RWPE2 (cell line): ENCODE measurements at regions not wholly inside any gene's neighbourhood (a gene's known extent, or its start where the extent isn't known, plus 50 kb on each side); places are given as distances from the start of the nearest gene placed in this dataset.
A peak's percentile ranks its signal among the peaks of the same experiment; 100 is the strongest.
"Not testable (repeated sequence)": the region's sequence is repeated elsewhere in the genome, so short reads cannot be mapped to it uniquely, and the experiment has no call there.

Source experiments
- ATAC-seq: fragments of 200-7000 bp; cut with Tn5 transposase; 3 replicates; pipeline ENCODE4 v1.9.1; 2021; ENCODE audit warnings: low read depth
- DNase-seq: peaks from one replicate; pipeline ENCODE4 v3.0.0-alpha.2; 2020; ENCODE audit warnings: low spot score
- H3K27ac ChIP-seq: fragments of 450-650 bp; 2 replicates; pipeline ENCODE4 v1.5.1; 2017; ENCODE audit warnings: mild to moderate bottlenecking; ENCODE audit not compliant: poor library complexity, severe bottlenecking
- H3K27me3 ChIP-seq: fragments of 250-450 bp; sonication (Bioruptor Pico); 2 replicates; pipeline ENCODE4 v1.5.1; 2021; ENCODE audit warnings: mild to moderate bottlenecking, moderate library complexity; ENCODE audit not compliant: insufficient read depth, poor library complexity, severe bottlenecking
- H3K36me3 ChIP-seq: fragments of 250-450 bp; sonication (Bioruptor Pico); 2 replicates; pipeline ENCODE4 v1.5.1; 2020; ENCODE audit warnings: low read depth, mild to moderate bottlenecking, moderate library complexity
- H3K4me1 ChIP-seq: fragments of 250-450 bp; sonication (Bioruptor Pico); 2 replicates; pipeline ENCODE4 v1.5.1; 2021; ENCODE audit warnings: mild to moderate bottlenecking, moderate library complexity; ENCODE audit not compliant: insufficient read depth, poor library complexity, severe bottlenecking
- H3K4me3 ChIP-seq: fragments of 250-450 bp; sonication (Bioruptor Pico); 2 replicates; pipeline ENCODE4 v1.5.1; 2021; ENCODE audit warnings: mild to moderate bottlenecking, moderate library complexity; ENCODE audit not compliant: severe bottlenecking
- H3K9me3 ChIP-seq: fragments of 250-450 bp; sonication (Bioruptor Pico); 2 replicates; pipeline ENCODE4 v1.5.1; 2021; ENCODE audit warnings: mild to moderate bottlenecking, moderate library complexity; ENCODE audit not compliant: severe bottlenecking
- CTCF ChIP-seq: fragments of 450-650 bp; IDR thresholded peaks from one replicate; pipeline ENCODE4 v1.5.1; 2017; ENCODE audit warnings: mild to moderate bottlenecking, moderate library complexity; ENCODE audit not compliant: poor library complexity, severe bottlenecking

DNA sequence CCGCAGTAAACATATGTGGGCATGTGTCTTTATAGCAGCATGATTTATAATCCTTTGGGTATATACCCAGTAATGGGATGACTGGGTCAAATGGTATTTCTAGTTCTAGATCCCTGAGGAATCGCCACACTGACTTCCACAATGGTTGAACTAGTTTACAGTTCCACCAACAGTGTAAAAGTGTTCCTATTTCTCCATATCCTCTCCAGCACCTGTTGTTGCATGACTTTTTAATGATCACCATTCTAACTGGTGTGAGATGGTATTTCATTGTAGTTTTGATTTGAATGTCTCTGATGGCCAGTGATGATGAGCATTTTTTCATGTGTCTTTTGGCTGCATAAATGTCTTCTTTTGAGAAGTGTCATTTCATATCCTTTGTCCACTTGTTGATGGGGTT, 238.6 kb upstream of the ZNF337 start:
- not testable (repeated sequence) for H3K27me3 ChIP-seq, H3K4me1 ChIP-seq, H3K27ac ChIP-seq, H3K9me3 ChIP-seq, DNase-seq, H3K4me3 ChIP-seq, ATAC-seq, H3K36me3 ChIP-seq

- not testable (repeated sequence) for DNase-seq, ATAC-seq
These were observed 236.2 kb upstream of the ZNF337 start for GRCh38 chr20:25932806-25933205.

DNA sequence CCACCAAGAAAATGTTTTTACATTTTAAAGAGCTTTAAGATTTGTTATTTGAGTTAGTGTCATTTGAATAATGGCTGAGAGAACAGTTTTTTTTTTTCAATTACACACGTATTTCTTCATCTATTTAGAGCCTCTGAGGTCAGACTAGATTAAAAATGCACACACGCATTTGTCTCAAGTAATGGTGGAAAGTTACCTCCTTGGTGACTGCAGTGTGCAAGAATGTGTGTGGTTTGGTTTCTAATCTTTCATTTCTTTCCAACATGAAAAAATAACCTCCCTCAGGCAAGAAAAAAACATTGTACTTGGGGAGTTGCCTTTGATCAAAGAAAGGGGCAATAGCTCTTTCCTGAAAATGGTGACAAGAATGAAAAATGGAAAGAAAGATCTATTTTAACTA, 235.5 kb upstream of the ZNF337 start:
- H3K4me1 ChIP-seq, H3K27me3 ChIP-seq, H3K27ac ChIP-seq, H3K36me3 ChIP-seq, DNase-seq, ATAC-seq, H3K4me3 ChIP-seq, H3K9me3 ChIP-seq: not testable (repeated sequence)

More at GRCh38 chr20:25932806-25933205, 236.2 kb upstream of the ZNF337 start:
- H3K36me3 ChIP-seq, H3K27me3 ChIP-seq, H3K4me1 ChIP-seq, H3K27ac ChIP-seq, H3K4me3 ChIP-seq, H3K9me3 ChIP-seq: not testable (repeated sequence)

DNA sequence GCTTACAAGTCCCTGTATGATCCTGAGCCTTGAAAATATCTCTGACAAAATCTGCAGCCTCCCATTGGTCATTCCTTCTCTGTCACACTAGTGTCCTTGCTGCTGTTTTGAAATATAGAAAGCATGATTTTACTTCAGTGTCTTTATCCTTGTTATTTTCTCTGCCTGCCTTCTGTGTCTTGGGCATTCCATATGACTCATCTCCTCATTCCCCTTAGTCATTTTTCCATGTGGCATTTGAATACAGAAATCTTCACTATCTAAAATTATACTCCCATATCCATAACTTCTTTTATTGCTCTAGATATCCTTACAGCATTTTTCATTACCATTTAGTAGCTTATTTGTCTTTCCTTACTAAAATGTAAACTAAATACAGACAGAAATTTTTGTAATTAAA, 205.7 kb upstream of the ZNF337 start:
- H3K4me1 ChIP-seq, H3K27ac ChIP-seq, H3K27me3 ChIP-seq, DNase-seq, H3K9me3 ChIP-seq, H3K4me3 ChIP-seq, H3K36me3 ChIP-seq, ATAC-seq: not testable (repeated sequence)

GRCh38 chr20:25898663-25899062, 202.0 kb upstream of the ZNF337 start:
- not testable (repeated sequence) for H3K36me3 ChIP-seq, DNase-seq, H3K4me3 ChIP-seq, H3K9me3 ChIP-seq, H3K4me1 ChIP-seq, H3K27ac ChIP-seq, H3K27me3 ChIP-seq, ATAC-seq

- ATAC-seq, H3K36me3 ChIP-seq, H3K9me3 ChIP-seq, H3K4me3 ChIP-seq, DNase-seq, H3K27me3 ChIP-seq, H3K27ac ChIP-seq, H3K4me1 ChIP-seq: not testable (repeated sequence)
These were observed 182.4 kb upstream of the ZNF337 start for GRCh38 chr20:25879096-25879495.

GRCh38 chr20:25868650-25868979, 172.0 kb upstream of the ZNF337 start:
- DNase-seq, H3K36me3 ChIP-seq, H3K9me3 ChIP-seq, H3K27ac ChIP-seq, H3K4me3 ChIP-seq, ATAC-seq, H3K4me1 ChIP-seq, H3K27me3 ChIP-seq: not testable (repeated sequence)

DNA sequence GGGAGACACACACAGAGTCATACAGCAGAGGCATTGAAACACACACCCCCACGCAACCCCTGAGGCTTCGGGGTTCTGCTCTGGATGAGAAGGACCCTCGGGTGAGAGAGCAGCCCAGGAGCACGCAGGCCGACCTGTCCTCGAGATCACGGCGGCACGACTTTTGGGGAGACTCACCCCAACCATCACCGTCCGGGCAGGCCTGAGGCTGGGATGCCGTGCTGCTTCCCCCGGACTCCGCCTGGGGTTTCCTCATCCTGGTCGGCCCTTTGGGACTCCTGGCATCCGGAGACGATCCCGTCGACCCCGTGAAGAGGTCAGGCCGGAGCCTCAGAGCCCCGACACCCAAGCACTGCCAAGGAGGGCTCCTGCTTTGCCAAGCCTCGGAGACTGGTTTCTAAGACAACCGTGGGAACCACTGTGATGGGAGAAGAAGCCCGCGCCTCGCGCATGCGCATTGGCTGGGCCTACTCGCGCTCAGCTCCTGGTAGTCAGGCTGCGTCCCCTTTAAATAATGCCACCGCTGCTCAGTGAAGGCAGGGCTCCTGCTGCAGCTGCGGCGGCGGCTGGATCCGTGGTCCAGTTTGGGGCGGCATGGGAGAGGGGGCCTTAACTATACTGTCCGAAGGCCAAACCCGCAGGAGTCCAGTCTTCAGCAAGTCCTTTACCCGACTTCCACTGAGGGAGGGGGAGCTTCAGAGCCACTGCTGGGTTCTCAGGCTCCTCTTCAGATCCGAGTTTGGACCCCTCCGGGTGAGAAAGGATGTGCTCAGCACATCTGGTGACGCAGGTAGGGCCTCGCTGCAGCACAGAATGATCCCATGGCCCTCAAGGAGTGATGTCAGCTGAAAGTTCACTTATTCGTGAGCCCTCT, 171.4 kb upstream of the ZNF337 start:
- TF ChIP-seq CTCF, result no peak
- Histone ChIP-seq H3K9me3 (no peaks in the 10 kb centered on the region), H3K4me1 (peaks cover 5% of the 10 kb centered on the region), H3K4me3 (peak overlapping the region; percentile 25), H3K27ac (no peak overlapping the region), H3K27me3 (no peaks in the 10 kb centered on the region), H3K36me3 (no peaks in the 10 kb centered on the region)
- DNase-seq (peak; percentile 75), ATAC-seq (peak; percentile 83)

DNA sequence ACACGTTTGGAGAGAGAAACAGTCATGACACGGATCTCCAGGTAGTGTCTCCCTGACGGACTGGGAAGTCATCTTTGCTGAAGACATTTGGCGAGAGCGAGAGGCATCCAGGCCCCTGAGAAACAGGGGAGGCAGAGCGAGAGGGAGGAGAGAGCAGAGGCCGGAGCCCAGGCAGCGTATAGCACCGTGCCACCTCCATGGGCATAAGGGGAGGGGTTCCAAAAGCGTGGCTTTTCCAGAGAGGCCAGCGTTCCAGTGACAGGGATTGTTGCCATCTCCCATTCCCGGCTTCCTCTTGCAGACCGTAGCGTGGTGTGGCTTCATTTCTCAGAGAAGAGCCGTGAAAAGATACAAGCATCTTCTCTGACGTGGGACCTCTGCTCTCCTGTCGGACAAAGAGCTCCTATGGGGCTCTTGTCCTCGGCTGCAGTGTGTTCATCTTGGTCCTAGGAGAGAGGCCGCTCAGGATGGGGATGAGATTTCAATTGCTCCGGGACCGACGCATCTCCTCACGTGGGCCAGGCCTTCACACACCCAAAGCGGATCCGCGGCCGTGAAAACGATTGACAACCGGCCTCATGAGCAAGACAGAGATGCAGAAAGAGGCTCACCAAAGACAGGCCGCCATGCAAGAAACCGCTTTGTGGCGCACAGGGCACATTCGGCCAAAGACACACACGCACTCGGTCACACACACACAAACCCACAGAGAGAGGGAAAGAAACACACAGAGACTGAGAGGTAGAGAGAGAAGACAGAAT, 170.5 kb upstream of the ZNF337 start:
- H3K27ac ChIP-seq, H3K27me3 ChIP-seq, ATAC-seq, DNase-seq, H3K4me1 ChIP-seq, H3K36me3 ChIP-seq, H3K4me3 ChIP-seq, H3K9me3 ChIP-seq: not testable (repeated sequence)
